Calu3 (cell line): ENCODE measurements at regions not wholly inside any gene's neighbourhood (a gene's known extent, or its start where the extent isn't known, plus 50 kb on each side); places are given as distances from the start of the nearest gene placed in this dataset.

Experiments
- BruUV-seq: library from RNA; stranded (reverse); fragments of 400-500 nt; replicated peaks from 2 replicates; lab custom pipeline; 2021; lab: Mats Ljungman, UMichigan
- CTCF ChIA-PET: fragments of 300-600 bp; sonication (Branson Sonifier 250); formaldehyde crosslinking; loops from one replicate; lab custom pipeline; 2022; ENCODE audit warnings: antibody characterized with exemption; lab: Charles Lee
- DNase-seq: peaks from one replicate; pipeline ENCODE4 v3.0.0; 2022
- H3K27ac Mint-ChIP-seq: one replicate; pipeline ENCODE4 v1.8.0; 2022; ENCODE audit warnings: mixed read lengths; ENCODE audit not compliant: unreplicated experiment
- H3K27me3 Mint-ChIP-seq: one replicate; pipeline ENCODE4 v1.8.0; 2022; ENCODE audit warnings: mixed read lengths; ENCODE audit not compliant: unreplicated experiment
- H3K36me3 Mint-ChIP-seq: one replicate; pipeline ENCODE4 v1.8.0; 2022; ENCODE audit warnings: mild to moderate bottlenecking, moderate library complexity, mixed read lengths; ENCODE audit not compliant: insufficient read depth, unreplicated experiment
- H3K4me1 Mint-ChIP-seq: one replicate; pipeline ENCODE4 v1.8.0; 2022; ENCODE audit warnings: mild to moderate bottlenecking, low read depth, mixed read lengths; ENCODE audit not compliant: unreplicated experiment
- H3K4me3 Mint-ChIP-seq: one replicate; pipeline ENCODE4 v1.8.0; 2022; ENCODE audit warnings: mild to moderate bottlenecking, low read depth, moderate library complexity, mixed read lengths; ENCODE audit not compliant: unreplicated experiment
- H3K9me3 Mint-ChIP-seq: one replicate; pipeline ENCODE4 v1.8.0; 2022; ENCODE audit warnings: low read depth, mixed read lengths; ENCODE audit not compliant: unreplicated experiment
- intact Hi-C: fragments of 100-400 bp; cut with micrococcal nuclease; formaldehyde crosslinking; loops from one replicate; pipeline ENCODE4 v1.10.0; 2022; ENCODE audit not compliant: unreplicated experiment
- TF ChIP-seq, protein P1 (sequence below): fragments of 200-600 bp; IDR thresholded peaks from one replicate; pipeline ENCODE4 v1.8.0; 2022; ENCODE audit warnings: antibody characterized with exemption; ENCODE audit not compliant: unreplicated experiment

GRCh38 chr5:93873211-93873736 lies 131.9 kb upstream of the POU5F2 start:
- intact Hi-C loops: no loop called here
- Mint-ChIP-seq H3K27ac (no peak overlapping the region), H3K9me3 (no peaks in the 10 kb centered on the region), H3K4me3 (no peak overlapping the region), H3K27me3 (no peaks in the 10 kb centered on the region), H3K36me3 (no peaks in the 10 kb centered on the region), H3K4me1 (peaks cover 29% of the 10 kb centered on the region)
- no peak for DNase-seq
- no TSS peak for BruUV-seq
- TF ChIP-seq, protein P1, sequence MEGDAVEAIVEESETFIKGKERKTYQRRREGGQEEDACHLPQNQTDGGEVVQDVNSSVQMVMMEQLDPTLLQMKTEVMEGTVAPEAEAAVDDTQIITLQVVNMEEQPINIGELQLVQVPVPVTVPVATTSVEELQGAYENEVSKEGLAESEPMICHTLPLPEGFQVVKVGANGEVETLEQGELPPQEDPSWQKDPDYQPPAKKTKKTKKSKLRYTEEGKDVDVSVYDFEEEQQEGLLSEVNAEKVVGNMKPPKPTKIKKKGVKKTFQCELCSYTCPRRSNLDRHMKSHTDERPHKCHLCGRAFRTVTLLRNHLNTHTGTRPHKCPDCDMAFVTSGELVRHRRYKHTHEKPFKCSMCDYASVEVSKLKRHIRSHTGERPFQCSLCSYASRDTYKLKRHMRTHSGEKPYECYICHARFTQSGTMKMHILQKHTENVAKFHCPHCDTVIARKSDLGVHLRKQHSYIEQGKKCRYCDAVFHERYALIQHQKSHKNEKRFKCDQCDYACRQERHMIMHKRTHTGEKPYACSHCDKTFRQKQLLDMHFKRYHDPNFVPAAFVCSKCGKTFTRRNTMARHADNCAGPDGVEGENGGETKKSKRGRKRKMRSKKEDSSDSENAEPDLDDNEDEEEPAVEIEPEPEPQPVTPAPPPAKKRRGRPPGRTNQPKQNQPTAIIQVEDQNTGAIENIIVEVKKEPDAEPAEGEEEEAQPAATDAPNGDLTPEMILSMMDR: no peak
- CTCF ChIA-PET: interaction anchor here (1.0 kb wide), 1 partner anchor 21 kb away, joined by 3 read pairs; no protein-coding TSS in a partner anchor

DNA sequence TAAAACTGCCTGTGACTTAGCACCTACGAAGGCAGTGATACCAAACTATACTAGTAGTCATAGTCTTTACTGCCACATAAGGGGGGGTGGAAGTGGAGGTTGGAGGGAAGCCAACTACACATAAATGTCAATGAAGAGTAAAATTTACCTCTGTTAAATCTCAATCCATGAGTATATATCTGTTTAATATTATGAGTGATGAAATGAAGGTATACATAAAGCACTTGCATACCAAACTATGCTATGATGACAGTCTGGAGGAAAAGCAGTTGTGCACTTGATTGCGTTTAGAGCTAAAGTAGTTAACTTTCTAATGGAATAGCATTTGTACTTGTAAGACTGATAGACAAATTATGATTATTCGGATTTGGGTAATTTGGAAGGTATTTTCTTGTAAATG lies 129.2 kb upstream of the POU5F2 start:
- TF ChIP-seq, protein P1: no peak
- BruUV-seq: no TSS peak
- Mint-ChIP-seq H3K9me3 (no peaks in the 10 kb centered on the region), H3K4me3 (no peak overlapping the region), H3K36me3 (no peaks in the 10 kb centered on the region), H3K27ac (peak overlapping the region; percentile 38), H3K27me3 (no peaks in the 10 kb centered on the region), H3K4me1 (peaks cover 29% of the 10 kb centered on the region)
- intact Hi-C loops: no loop called here
- CTCF ChIA-PET: no interaction called here
- DNase-seq: peak; percentile 16

DNA sequence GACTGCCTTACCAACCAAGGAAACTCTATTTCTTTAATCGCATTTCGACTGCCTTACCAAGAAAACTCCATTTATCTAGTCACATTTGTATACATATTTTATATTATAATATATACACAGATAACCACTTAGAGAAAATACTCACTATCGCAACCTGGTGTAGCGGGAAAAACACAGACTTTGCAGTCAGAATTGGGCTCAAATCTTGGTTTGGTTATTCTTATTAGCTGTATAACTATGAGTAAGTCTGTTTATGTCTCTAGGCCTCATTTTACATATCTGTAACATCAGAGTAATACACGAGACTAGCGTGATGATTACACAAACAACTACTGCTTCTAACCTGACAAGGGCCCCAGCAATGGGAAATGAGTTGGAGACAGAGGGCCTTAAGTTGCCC lies 127.5 kb upstream of the POU5F2 start:
- no TSS peak for BruUV-seq
- Mint-ChIP-seq H3K9me3 (no peaks in the 10 kb centered on the region), H3K27ac (no peak overlapping the region), H3K36me3 (no peaks in the 10 kb centered on the region), H3K27me3 (no peaks in the 10 kb centered on the region), H3K4me1 (peaks cover 21% of the 10 kb centered on the region), H3K4me3 (no peak overlapping the region)
- DNase-seq: no peak
- intact Hi-C loops: no loop called here
- TF ChIP-seq, protein P1: no peak
- CTCF ChIA-PET: no interaction called here

DNA sequence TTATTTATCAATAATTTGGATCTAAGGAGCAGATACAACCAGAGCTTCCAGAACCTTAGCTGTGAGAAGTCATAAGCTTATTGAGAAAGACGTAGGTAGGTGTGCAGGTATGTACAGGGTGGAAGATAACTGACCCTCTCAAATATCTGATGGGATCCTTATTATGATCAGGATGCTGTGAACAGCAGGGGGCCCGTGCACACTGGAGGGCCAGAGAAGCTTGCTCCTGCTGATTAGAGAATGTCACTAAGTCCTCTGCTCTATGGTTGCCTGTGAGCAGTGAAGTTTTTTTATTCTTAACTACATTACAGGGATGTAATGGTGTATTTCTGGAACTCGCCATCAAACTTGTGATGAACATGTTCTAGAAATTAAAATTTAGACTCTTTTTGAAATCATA lies 108.9 kb upstream of the POU5F2 start:
- no peaks in the 10 kb centered on the region for H3K36me3 Mint-ChIP-seq
- DNase-seq: no peak
- TF ChIP-seq, protein P1: no peak
- H3K27me3 Mint-ChIP-seq: no peaks in the 10 kb centered on the region
- CTCF ChIA-PET: no interaction called here
- H3K4me3 Mint-ChIP-seq: no peak overlapping the region
- H3K27ac Mint-ChIP-seq: no peak overlapping the region
- peaks cover 6% of the 10 kb centered on the region for H3K4me1 Mint-ChIP-seq
- no TSS peak for BruUV-seq
- intact Hi-C loops: no loop called here
- peaks cover 5% of the 10 kb centered on the region for H3K9me3 Mint-ChIP-seq
